GM19238 (cell line): ENCODE measurements at regions not wholly inside any gene's neighbourhood (a gene's known extent, or its start where the extent isn't known, plus 50 kb on each side); places are given as distances from the start of the nearest gene placed in this dataset.
"Not testable (repeated sequence)": the region's sequence is repeated elsewhere in the genome, so short reads cannot be mapped to it uniquely, and the experiment has no call there.

ENCODE experiments used
- DNase-seq: peaks from one replicate; pipeline ENCODE4 v3.0.0; 2011; ENCODE audit warnings: low spot score; ENCODE audit not compliant: insufficient read length

GRCh38 chr6:43937236-43938177, 167.5 kb downstream of the VEGFA start:
- DNase-seq = no peak

- no peak for DNase-seq
Measured at GRCh38 chr6:43936476-43936875, 166.5 kb downstream of the VEGFA start.

DNA sequence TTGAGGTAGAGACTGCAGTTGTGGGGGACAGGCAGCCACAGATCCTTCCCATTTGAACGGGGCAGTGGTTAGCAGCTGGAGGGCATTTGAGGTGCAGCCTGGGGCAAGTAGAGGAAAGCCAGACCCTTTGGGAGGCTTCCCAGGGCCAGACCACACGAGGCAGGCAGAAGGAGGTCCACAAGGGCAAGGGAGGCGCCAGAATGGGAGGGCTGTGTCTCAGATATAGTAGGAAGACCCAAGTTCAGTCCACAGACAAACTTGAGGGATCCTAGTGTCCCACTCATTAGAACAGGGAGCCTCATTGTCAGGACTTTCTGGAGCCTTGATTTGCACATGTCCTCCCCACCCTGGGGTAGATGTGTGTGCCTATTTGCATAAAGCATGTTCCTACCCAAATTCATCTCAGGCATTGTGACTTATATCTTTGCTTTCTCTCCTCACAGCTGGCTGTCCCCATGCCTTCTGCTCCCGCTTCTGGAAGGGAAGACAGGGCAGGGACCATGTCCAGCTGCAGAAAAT, 166.0 kb downstream of the VEGFA start:
- DNase-seq = no peak

GRCh38 chr6:43934803-43935602, 165.0 kb downstream of the VEGFA start:
- no peak for DNase-seq

DNA sequence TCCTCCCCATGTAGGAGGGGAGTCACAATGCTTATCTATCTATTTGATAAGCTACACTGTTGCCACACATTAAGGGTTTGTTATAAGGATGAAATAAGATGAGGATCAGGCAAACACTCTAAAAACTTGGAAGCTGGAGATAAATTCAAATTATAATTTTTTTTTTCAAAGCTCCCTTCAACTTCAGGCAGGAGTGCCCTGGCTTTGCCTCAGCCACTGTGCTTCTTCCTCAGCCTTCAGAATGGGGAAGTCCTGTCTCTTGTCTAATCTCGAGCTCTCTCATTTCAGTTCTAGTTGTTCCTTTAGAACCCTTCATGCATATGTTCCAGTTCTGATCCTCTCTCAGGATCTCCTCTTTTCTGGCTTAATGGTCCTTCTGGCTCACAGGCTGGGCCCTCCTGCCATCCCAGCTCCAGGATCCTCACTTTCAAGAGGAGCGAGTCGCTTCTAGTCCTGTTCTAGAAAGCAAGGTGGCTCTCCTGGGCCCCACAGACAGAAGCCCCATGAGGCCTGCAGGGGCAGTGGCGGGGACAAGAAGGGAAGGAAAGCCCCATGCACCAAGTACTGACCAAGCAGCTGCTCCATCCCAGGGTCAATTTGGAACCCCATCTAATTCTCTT, 164.3 kb downstream of the VEGFA start:
- no peak for DNase-seq

- DNase-seq = no peak
Measured at GRCh38 chr6:43933148-43933885, 163.3 kb downstream of the VEGFA start.

DNA sequence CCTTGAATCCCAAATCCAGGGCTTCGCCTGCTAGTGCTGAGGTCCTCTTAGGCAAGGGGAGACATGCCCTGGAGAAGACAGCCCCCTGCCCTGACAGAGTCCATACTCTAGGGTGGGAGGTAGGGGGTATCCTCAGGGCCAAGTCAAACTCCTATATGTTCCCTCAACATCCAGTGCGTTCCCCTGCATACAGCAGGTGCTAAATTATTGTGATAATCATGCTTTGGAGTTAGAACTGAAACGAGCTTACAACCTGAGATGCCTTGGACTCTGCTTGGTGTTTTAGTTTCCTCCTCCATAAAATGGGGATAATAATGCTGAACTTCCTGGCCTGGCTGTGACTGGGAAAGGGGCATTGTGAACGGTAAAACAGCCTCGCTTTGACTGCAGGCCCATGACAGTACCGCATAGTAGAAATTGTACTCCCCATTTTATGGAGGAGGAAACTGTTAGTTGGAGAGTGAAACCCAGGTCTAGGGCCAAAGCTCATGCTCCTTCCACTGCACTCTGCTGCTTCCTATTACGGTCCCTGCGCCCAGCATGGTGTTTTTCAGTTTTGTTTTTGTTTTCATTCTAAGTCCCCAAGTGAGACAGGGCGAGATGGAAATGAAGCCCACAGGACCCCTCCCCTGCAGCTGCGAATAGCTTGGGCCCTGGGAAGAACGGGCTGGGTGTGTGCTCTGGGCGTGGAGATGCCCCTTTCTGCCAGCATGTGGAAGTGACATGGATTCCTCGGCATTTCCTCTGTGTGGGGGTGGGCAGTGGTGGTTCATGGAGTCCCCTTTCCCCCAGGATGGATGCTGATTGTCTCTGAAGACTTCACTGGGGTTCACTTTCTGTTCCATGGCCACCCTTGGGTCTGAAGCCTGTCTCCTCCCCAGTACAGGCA, 162.5 kb downstream of the VEGFA start:
- DNase-seq = no peak

DNA sequence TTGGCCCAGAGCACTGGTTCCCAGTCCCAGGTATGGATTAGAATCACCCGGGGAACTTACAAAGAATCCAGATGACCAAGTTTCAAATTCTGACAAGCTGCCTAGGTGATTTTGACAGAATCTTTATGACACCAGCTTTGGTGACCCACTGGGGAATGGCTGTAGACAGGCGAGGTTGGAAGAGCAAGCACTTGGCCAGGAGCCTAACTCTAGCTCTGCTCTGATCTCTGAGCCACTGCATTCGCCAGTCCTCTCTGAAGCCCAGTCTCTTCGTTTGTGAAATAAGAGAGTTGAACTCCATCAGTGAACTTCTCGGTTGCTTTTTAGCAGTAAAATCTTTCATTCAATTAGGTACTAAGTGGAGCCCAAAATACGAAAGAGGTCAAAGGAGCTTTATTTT, 161.2 kb downstream of the VEGFA start:
- DNase-seq = no peak

GRCh38 chr6:43930440-43931154, 160.6 kb downstream of the VEGFA start:
- no peak for DNase-seq

DNA sequence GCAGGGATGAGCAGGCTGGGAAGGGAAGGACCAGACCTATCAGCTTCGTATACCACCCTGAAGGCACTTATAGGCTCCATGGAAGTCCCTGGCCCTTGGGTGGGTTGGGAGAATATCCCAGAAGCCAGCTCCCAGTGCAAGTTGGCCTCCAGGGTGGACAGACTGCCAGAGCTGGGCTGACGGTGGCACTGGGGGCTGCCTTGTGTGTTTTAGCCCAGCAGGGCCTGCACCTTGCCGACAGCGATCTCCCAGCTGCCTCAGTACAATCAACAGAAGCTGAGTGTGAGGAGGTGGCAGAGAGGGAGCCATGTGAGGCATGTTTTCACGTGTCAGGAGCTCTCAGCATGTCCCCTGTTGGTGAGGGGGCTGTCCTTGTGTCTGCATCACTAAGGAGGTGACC, 159.5 kb downstream of the VEGFA start:
- no peak for DNase-seq

DNA sequence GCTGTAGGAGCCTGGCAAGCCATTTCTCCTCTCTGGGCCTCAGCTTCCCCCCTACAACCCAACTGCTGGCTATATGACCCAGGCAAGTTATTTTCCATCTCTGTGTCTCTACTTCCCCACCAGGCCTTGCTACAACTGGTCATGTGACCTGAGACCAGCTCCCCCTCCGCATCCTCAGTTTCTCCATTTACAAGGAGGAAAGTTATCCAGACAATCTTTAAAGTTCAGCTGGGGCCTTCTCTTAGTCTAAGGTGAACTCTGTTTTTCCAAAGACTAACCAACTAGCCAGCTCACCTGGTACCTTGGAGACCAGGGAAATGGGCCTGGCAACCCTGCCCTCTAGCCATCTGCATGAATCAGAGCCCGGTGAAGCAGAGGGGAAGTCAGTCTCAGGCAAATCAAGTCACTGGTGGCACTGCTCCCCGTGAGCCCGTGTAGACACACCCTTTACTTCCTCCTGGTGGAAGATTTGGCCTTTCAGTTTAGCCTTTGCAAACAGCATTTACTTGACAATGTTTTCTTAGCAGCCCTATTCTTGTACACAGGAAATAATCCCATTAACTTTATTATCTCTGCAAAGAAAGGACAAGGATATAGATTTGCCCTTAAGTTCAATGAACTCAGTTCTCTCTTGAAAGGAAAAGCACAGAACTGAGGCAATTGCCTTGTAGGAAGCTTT, 157.7 kb downstream of the VEGFA start:
- DNase-seq = no peak

DNA sequence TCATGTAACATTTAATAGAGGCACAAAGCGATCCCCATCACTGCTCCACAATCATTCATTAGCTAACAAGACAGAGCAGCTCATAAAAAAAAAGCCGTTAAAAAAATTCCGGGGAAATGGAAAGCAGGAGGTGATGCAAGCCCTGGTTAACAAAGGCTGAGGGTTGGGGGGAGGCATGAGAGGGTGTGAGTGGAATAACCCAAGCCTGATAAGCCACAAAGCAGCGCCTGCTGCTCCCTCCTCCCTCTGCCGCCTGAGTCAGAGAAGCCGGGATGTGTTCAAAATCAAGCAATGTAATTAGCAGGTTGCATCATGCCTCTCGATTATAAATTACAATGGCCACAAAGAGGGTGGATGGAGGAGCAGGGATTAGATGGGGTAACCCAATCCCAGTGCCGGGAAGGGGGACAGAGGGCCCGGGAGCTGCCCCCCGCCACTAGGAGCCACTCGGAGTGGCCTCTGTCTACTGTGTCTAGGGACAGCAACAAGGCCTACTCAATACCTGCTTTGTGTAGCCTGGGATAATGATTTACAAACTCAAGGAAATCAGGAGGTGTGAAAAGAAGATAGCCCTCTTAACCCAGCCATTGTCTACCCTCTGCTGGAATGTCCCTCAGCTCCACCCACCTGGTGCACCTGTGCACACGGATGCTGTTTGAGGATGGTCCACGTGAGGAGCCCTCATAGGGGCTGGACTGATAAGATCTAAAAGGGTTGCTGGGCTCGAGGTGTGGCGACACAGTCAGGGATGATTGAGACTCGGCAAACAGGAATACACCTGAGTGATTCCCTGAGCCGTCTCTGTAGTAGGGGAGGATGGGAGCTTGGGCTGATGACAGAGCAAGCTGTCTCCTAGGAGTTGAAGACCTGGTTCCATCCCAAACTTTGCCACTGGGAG, 156.9 kb downstream of the VEGFA start:
- no peak for DNase-seq

GRCh38 chr6:43925636-43926139, 155.7 kb downstream of the VEGFA start:
- not testable (repeated sequence) for DNase-seq

DNA sequence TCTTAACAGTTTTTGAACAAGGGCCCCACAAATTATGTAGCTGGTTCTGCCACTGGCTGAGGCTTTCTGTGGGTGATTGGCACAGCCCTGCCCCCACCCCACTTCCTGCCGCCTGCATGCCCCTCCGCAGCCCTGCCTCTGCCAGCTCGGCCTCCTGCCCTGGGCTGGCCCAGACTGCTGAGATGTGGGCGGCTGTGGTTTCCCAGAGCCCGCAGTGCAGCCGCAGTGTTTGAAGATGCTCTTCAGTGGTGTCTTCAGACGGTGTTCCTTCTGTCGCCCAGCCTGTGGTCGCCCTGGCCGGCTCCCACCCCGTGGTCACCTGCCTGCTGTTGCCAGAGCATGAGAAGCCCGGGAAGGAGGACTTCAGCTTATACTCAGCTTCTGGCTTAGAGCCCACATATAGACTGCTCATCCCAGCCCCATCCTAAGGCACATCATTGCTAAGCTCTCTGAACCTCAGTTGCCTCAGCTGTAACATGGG, 154.3 kb downstream of the VEGFA start:
- no peak for DNase-seq

DNA sequence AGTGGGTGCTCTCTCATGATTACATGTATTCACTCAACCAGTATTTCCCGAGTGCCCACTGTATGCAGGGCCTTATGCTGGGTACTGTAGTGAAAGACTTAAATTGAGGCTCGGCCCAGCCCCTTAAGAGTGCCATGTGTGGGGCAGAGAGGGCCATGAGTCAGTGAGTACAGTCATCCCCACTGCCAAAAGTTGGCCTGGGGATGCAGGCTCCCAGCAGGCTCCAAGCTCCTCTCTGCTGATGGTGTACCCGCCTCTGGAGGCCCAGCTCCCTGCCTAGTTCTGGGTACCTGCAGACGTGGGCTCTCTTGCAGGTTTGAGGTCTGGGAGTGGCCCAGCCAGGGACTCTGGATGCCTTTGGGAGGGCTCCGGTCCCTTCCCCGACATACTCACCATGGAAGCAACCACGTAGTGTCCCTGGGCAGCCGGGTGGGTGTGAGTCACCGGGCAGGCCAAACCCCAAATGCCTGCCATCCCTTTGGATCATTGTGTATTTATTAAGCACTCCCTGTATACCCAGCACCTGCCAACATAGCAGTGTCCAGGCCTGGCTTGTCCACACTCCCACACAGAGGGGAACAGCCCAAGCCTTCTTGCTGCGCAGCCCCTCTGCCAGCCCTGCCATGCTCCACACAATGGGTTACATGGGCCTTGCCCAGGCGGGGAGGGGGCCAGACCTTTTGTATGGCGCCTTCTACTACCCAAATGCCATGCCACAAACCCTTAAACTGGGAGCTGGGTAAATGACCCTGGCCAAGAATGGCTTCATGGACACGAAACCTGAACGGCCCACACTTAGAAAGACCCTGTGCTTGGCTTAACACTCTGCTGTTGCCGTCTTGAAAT, 153.6 kb downstream of the VEGFA start:
- DNase-seq = no peak
